Stimulated activated naive CD8-positive, alpha-beta T cell treated with anti-CD3 and anti-CD28 coated beads, Interleukin-15, amount 100 ng/mL, for 72 hours (primary cell): ENCODE measurements at regions not wholly inside any gene's neighbourhood (a gene's known extent, or its start where the extent isn't known, plus 50 kb on each side); places are given as distances from the start of the nearest gene placed in this dataset.
"Not testable (repeated sequence)": the region's sequence is repeated elsewhere in the genome, so short reads cannot be mapped to it uniquely, and the experiment has no call there.

Experiments used
- ATAC-seq: fragments of 150-1000 bp; cut with Tn5 transposase; 2 replicates; pipeline ENCODE4 v1.10.0; 2021; ENCODE audit warnings: mild to moderate bottlenecking, moderate library complexity
- DNase-seq, 2 donors: peaks; one replicate each; pipeline ENCODE4 v3.0.0; 2021 to 2022
- H3K27ac Mint-ChIP-seq, 2 donors: one replicate each; pipeline ENCODE4 v1.8.0; 2022; ENCODE audit warnings: mild to moderate bottlenecking in 2 of 2, mixed read lengths in 2 of 2, moderate library complexity in 2 of 2
- H3K27me3 Mint-ChIP-seq: one replicate; pipeline ENCODE4 v1.8.0; 2022; ENCODE audit warnings: mixed read lengths
- H3K4me1 Mint-ChIP-seq: one replicate; pipeline ENCODE4 v1.8.0; 2022; ENCODE audit warnings: mild to moderate bottlenecking, mixed read lengths
- H3K4me3 Mint-ChIP-seq, 2 donors: one replicate each; pipeline ENCODE4 v1.8.0; 2022; ENCODE audit warnings: mild to moderate bottlenecking in 2 of 2, mixed read lengths in 2 of 2, moderate library complexity in 1 of 2
- H3K9me3 Mint-ChIP-seq, 2 donors: one replicate each; pipeline ENCODE4 v1.8.0; 2022; ENCODE audit warnings: mixed read lengths in 2 of 2

DNA sequence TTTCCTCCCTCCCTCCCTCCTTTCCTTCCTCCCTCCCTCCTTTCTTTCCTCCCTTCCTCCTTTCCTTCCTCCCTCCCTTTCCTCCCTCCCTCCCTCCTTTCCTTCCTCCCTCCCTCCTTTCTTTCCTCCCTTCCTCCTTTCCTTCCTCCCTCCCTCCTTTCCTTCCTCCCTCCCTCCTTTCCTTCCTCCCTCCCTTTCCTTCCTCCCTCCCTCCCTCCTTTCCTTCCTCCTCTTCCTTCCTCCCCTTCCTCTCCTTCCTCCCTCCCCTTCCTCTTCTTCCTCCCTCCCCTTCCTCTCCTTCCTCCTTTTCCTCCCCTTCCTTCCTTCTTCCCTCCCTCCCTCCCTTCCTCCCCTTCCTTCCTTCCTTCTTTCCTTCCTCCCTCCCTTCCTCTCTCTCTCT lies 748.5 kb downstream of the EPHA4 start:
- H3K4me3 Mint-ChIP-seq, H3K27me3 Mint-ChIP-seq, H3K27ac Mint-ChIP-seq, ATAC-seq, H3K4me1 Mint-ChIP-seq, H3K9me3 Mint-ChIP-seq, DNase-seq: not testable (repeated sequence)

DNA sequence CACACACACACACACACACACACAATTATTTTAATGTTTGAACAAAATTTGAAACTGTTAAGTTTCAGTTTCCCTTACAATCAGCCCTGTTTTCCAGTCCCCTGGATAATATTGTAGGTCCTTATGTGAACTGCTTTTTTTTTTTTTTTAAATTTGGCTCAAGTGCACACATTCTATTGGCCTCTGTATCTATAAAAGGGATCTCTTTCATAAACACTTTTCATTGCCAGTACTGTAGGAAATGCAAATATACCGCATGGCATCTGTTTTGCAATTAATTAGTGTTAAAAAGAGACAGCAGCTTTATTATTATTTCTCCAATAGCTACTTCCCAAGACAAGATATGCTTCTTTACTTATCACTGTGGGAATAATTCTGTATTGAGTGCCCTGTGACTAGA lies 738.7 kb downstream of the EPHA4 start:
- Mint-ChIP-seq H3K9me3 (peaks cover 0 to under 1% of the 10 kb centered on the region in 2 donors), H3K4me1 (no peaks in the 10 kb centered on the region), H3K27me3 (no peaks in the 10 kb centered on the region), H3K27ac (no peak overlapping the region), H3K4me3 (no peak overlapping the region)
- DNase-seq (no peak), ATAC-seq (no peak)

DNA sequence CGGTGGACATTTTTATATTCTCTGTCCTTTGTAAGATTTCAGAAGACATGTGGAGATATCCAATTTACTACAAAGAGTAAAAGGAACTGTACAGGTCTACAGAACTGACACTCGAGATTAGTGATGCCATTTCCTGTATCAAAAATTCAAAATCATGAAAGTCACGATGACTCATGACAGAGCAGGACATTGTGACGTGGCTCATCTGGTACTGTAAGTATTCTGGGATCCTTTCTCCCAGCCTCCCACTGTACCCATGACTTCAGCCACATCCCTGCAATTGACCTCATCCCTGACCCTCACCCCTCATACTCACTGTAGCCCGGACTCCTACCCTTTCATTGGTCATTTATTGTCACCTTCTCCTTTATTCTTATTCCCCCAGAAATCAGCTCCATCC lies 736.5 kb downstream of the EPHA4 start:
- ATAC-seq (no peak), DNase-seq (no peak)
- Mint-ChIP-seq H3K9me3 (no peaks in the 10 kb centered on the region), H3K27me3 (no peaks in the 10 kb centered on the region), H3K4me1 (no peaks in the 10 kb centered on the region), H3K4me3 (no peak overlapping the region), H3K27ac (no peak overlapping the region)

DNA sequence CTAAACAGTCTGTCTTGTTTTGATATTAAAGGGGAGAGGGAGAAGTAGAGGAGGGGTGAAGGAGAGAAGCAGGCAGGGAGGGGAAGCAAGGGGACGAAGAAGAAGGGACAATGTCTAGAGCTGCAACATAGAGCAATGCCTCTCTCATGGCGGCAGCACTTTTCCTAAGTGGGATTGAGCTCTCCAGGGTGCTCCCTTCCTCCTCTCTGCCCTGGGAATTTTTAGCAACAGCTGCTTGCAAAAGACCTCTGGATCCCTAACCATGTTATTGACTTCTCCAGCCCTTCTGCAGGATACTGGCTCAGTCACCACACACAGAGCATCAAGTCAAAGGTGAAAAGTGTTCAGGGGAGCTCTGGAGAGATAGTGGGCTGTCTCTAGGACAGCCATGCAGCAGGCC lies 734.9 kb downstream of the EPHA4 start:
- H3K9me3 Mint-ChIP-seq: no peaks in the 10 kb centered on the region
- H3K4me3 Mint-ChIP-seq: no peak overlapping the region
- no peak overlapping the region for H3K27ac Mint-ChIP-seq
- H3K27me3 Mint-ChIP-seq: no peaks in the 10 kb centered on the region
- no peak for DNase-seq
- H3K4me1 Mint-ChIP-seq: no peaks in the 10 kb centered on the region
- ATAC-seq: no peak

DNA sequence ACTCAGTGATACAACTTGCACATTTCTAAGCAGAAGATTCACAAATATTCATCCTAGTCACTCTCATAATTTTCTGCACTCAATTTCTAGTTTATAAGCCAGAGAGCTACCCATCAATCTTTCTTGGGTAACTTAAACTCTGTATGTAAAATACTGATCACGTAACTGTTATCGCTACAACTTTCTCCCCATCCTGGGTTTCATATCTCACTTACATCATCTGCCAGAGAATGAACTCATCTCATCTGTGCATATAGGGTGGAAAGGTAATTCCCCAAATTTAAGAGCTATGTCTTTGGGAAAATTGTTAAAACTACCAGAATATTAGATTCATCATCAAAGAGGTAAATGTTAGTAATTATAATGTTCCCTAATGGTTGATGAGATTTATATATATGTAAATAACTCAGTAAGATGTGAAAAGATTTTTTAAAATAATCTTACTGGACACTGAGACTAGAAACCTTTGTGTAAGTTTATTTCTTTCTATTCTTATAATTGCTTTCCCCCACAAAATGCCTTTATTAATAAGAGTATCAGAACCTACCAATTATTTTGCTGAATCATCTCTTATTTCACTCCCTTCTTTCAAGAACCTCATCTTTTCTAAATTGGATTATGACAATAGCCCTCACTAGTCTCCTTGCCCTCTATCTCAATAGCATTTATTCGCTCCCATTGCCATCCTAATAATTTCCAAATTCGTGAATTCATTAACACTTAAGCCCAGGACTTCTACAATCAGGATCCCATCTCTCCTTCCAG lies 729.0 kb downstream of the EPHA4 start:
- H3K27me3 Mint-ChIP-seq: no peaks in the 10 kb centered on the region
- ATAC-seq (no peak), DNase-seq (no peak)
- no peaks in the 10 kb centered on the region for H3K9me3 Mint-ChIP-seq
- H3K27ac Mint-ChIP-seq: no peak overlapping the region
- no peaks in the 10 kb centered on the region for H3K4me1 Mint-ChIP-seq
- no peak overlapping the region for H3K4me3 Mint-ChIP-seq

DNA sequence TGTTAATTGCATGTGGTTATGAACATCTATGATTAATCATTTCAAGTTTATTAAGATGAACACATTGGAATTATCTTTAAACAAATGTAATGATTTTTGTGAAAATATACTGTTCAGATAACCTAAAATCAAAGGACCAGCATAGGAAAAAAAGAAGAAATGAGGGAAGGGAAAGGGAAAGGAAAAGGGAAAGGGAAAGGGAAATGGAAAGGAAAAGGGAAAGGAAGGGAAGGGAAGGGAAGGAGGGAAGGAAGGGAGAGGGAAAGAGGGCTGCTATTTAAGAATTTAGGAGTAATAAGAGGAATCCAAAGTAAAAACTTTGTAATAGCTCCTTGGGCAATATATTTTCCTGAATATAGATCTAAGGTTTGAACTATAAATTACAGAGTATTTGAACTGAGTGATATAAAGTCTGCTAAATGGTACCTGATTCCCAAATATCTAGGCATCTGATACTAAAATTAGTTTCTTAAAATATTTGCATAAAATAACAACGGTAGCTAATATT lies 726.3 kb downstream of the EPHA4 start:
- no peak overlapping the region for H3K4me3 Mint-ChIP-seq
- H3K27me3 Mint-ChIP-seq: no peaks in the 10 kb centered on the region
- no peak overlapping the region for H3K27ac Mint-ChIP-seq
- H3K9me3 Mint-ChIP-seq: no peaks in the 10 kb centered on the region
- no peak for DNase-seq
- no peaks in the 10 kb centered on the region for H3K4me1 Mint-ChIP-seq
- no peak for ATAC-seq

DNA sequence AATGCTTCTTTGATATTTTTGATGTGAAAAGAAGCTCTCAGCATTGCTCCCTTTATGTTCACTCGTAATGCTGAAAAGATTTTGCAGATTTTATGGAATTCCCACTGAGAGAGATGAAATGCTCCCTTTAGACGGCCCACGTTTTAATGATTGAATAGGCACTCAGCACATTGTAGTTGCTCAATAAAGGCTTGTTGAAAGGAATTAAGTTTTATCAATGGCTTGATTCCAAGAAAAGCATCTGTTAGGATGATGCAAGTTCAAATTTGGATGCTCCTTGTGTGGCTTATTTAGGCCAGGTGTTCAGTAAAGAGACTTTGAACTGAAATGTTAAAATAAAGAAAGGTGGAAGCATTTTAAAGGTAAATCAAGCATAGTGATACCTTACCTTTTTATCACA lies 725.1 kb downstream of the EPHA4 start:
- Mint-ChIP-seq H3K27ac (no peak overlapping the region), H3K4me3 (no peak overlapping the region), H3K9me3 (no peaks in the 10 kb centered on the region), H3K27me3 (no peaks in the 10 kb centered on the region), H3K4me1 (no peaks in the 10 kb centered on the region)
- ATAC-seq: no peak
- DNase-seq: no peak

DNA sequence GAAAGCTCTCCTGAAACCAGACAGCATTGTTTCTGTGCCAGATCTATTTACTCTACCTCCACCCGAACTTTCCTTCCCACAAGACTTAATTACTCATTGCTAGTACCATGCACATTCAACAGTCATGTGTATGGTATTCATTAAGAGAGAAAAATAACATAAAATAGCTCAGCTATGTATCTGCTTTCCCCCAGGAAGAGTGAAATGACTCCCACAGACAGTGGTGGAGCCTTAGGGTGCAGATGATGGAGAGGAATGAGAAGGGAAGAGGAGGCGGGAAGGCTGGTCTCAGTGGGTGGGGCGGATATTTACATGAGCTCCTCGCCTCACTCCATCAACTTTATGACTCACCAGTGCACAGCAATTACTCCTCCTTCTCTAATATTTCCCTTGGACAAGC lies 724.5 kb downstream of the EPHA4 start:
- Mint-ChIP-seq H3K27me3 (no peaks in the 10 kb centered on the region), H3K9me3 (no peaks in the 10 kb centered on the region), H3K4me3 (no peak overlapping the region), H3K4me1 (no peaks in the 10 kb centered on the region), H3K27ac (no peak overlapping the region)
- ATAC-seq: no peak
- DNase-seq: no peak

DNA sequence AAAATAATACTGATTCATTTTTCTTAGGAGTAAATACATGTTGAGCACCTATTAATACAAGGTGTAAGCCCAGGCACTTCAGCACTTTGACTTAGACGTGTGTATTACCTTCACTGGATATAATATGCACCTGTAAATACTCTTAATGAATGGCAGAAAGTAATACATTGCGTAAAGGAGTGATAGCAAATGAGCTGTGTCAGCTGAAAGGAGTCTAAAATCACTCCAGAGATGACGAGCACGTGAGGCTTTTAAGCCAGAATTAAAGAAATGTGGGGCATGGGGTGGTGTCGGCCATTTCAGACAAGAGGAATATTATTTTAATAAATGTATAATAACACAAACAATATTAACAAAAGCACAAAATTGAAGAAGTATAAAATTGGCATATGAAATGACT lies 722.7 kb downstream of the EPHA4 start:
- H3K4me1 Mint-ChIP-seq: no peaks in the 10 kb centered on the region
- no peaks in the 10 kb centered on the region for H3K27me3 Mint-ChIP-seq
- ATAC-seq (no peak), DNase-seq (no peak)
- no peaks in the 10 kb centered on the region for H3K9me3 Mint-ChIP-seq
- no peak overlapping the region for H3K27ac Mint-ChIP-seq
- H3K4me3 Mint-ChIP-seq: no peak overlapping the region

DNA sequence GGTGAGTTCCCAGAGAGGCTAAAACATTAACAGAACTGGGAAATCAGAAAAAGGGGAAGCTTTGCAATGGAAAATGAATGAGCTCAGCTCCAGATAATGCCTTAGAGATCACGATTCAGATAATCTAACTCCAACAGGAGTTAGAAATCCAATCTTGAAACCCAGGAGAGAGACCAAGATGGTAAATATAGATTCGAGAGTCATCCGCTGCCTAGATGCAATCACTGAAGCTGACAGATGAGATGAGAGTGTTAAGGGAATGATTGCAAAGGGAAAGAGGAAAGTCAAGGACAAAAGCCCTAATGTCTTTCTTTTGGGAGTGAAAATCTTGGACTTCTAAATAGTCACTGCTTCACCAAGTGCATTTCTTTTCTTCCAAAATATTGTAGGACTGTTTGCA lies 722.0 kb downstream of the EPHA4 start:
- H3K27ac Mint-ChIP-seq: no peak overlapping the region
- no peak for DNase-seq
- H3K4me1 Mint-ChIP-seq: no peaks in the 10 kb centered on the region
- H3K9me3 Mint-ChIP-seq: no peaks in the 10 kb centered on the region
- H3K4me3 Mint-ChIP-seq: no peak overlapping the region
- H3K27me3 Mint-ChIP-seq: no peaks in the 10 kb centered on the region
- ATAC-seq: no peak

DNA sequence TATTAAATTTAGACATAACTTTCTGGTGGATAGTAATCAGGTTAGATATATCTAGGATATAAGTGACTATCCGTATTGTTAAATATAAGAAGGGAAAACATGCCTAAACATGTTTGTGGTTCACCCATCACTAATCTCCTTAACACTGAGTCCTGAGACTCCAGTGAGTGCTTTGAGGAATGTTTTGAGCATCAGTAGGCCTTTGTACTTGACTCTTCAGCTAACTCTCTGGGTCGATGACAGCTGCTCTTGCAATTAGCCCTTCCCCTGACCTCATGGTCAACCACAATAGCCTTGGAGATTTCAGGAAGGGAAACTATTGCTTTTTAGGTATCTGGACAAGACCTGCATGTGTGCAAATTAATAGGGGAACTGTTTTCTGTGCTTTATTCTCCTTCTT lies 716.8 kb downstream of the EPHA4 start:
- Mint-ChIP-seq H3K27ac (no peak overlapping the region), H3K27me3 (no peaks in the 10 kb centered on the region), H3K9me3 (no peaks in the 10 kb centered on the region), H3K4me1 (no peaks in the 10 kb centered on the region), H3K4me3 (no peak overlapping the region)
- DNase-seq: no peak
- no peak for ATAC-seq

DNA sequence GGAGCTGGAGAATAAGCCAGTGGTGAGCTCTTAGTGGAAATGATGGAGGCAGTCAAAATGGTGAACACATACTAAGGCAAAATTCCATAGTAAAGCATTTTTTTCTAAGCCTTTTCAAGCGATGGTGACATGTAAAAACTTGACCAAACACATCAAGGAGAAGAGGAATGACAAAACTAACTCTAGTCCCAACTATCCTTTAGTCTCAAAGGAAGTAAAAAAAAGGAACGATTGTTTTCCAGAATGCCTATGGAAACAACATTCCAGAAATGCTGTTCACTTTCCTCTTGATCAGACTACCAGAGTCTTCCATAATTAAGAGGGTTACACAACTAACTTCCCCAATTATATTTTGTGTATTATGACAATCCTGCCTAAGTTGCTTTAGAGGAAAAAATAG lies 715.6 kb downstream of the EPHA4 start:
- H3K9me3 Mint-ChIP-seq: no peaks in the 10 kb centered on the region
- no peaks in the 10 kb centered on the region for H3K27me3 Mint-ChIP-seq
- no peak for ATAC-seq
- no peak for DNase-seq
- no peak overlapping the region for H3K27ac Mint-ChIP-seq
- no peaks in the 10 kb centered on the region for H3K4me1 Mint-ChIP-seq
- H3K4me3 Mint-ChIP-seq: no peak overlapping the region

DNA sequence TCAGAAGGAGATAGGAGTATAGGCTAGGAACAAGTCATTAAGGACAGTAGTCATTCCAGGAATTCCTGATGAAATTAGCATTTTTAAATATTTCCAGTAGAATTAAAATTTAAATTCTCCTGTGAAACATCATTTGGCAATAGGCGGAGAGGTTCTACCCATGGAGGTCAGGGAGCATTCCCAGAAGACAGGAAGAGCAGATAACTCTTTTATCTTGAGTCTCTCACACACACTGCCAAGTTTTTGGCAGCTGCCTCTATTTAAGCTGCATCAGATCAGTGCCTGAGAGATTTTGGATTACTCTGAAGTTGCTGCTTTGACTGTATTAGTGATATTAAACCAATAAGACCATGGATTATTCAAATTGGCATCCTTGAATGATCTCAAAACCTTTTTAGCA lies 714.7 kb downstream of the EPHA4 start:
- no peak for ATAC-seq

DNA sequence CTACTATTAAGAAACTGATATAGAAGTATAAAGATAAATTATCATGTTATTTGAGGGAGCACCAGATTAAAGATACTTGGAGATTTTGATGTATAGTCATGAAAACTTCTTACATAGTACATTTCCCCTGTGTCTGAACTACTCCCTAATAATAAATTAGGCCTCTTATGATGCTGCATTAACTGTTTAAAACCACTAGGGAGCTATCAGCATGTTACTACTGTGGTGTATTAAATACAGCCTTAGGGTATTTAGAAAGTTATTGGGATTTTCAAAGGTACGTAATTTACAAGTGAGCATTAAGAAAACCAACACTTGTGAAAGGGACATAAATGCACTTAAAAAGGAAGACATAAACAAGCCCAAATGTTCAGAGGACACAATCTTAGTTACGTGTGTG lies 714.0 kb downstream of the EPHA4 start:
- Mint-ChIP-seq H3K4me1 (no peaks in the 10 kb centered on the region), H3K9me3 (no peaks in the 10 kb centered on the region), H3K4me3 (no peak overlapping the region), H3K27ac (no peak overlapping the region), H3K27me3 (no peaks in the 10 kb centered on the region)
- ATAC-seq (no peak), DNase-seq (no peak)

More for the DNA sequence above, 714.7 kb downstream of the EPHA4 start:
- DNase-seq: no peak
- Mint-ChIP-seq H3K27me3 (no peaks in the 10 kb centered on the region), H3K4me1 (no peaks in the 10 kb centered on the region), H3K9me3 (no peaks in the 10 kb centered on the region), H3K27ac (no peak overlapping the region), H3K4me3 (no peak overlapping the region)

DNA sequence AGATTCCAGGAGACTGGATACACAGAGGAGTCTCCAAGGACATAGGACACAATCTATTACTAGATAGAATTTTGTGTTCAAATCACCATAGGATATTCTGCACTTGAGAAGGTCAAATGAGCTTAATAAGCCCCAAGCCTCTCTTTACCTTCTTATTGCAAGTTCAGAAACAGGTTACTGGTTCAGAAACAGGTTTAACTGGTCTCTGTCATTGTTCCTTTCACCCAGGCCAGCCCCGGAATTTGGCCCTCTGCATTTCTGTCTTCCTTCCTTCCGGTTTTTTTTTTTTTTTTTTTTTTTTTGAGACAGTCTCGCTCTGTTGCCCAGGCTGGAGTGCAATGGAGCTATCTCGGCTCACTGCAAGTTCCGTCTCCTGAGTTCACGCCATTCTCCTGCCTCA lies 700.2 kb downstream of the EPHA4 start:
- DNase-seq (no peak), ATAC-seq (no peak)
- H3K27ac Mint-ChIP-seq: no peak overlapping the region
- no peaks in the 10 kb centered on the region for H3K27me3 Mint-ChIP-seq
- H3K4me3 Mint-ChIP-seq: no peak overlapping the region
- no peaks in the 10 kb centered on the region for H3K4me1 Mint-ChIP-seq
- peaks cover 0 to 5% of the 10 kb centered on the region in 2 donors for H3K9me3 Mint-ChIP-seq

DNA sequence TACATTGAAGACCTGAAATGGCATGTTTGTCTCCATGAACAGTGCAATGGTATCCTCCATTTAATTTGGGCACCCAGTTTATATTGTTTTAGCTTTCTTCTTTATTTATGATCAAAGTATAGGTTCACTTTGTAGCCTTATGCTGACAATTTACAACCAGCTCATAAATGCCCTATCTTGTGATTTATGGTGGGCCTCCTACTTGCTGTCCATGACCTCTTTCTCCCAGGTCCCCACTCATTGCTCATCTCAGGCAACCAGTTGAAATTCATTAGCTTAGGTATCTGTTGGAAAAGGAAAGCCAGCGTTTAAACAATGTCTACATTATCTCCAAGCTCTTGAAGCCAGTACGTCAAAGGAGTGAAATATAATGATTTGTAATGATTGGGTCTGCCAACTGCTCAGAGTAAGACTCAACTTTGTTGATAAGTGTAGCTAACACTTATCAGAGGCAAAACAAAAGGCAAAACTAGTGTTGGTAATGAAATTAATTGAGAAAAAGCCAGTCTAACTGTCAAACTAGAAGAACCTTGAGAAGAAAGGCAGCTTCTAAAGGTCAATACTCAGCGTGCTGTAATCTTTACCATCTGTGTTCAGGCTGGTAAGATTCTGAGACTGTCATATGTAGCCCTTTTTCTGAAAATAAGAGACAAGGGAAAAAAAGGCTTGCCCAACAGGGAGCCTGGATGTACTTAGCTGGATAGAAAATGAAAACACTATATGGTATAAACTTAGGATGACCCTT lies 695.9 kb downstream of the EPHA4 start:
- no peaks in the 10 kb centered on the region for H3K4me1 Mint-ChIP-seq
- ATAC-seq: no peak
- no peak for DNase-seq
- no peak overlapping the region for H3K27ac Mint-ChIP-seq
- no peak overlapping the region for H3K4me3 Mint-ChIP-seq
- no peaks in the 10 kb centered on the region for H3K9me3 Mint-ChIP-seq
- no peaks in the 10 kb centered on the region for H3K27me3 Mint-ChIP-seq
